ENCODE measurements at regions not wholly inside any gene's neighbourhood (a gene's known extent, or its start where the extent isn't known, plus 50 kb on each side); places are given as distances from the start of the nearest gene placed in this dataset.
A peak's percentile ranks its signal among the peaks of the same experiment; 100 is the strongest.
"Not testable (repeated sequence)": the region's sequence is repeated elsewhere in the genome, so short reads cannot be mapped to it uniquely, and the experiment has no call there.

GRCh38 chr12:100083308-100083707, 59.4 kb downstream of the BLTP3B start:
- no peak for DNase-seq

GRCh38 chr12:100078777-100079176, 63.9 kb downstream of the BLTP3B start:
- not testable (repeated sequence) for DNase-seq

DNA sequence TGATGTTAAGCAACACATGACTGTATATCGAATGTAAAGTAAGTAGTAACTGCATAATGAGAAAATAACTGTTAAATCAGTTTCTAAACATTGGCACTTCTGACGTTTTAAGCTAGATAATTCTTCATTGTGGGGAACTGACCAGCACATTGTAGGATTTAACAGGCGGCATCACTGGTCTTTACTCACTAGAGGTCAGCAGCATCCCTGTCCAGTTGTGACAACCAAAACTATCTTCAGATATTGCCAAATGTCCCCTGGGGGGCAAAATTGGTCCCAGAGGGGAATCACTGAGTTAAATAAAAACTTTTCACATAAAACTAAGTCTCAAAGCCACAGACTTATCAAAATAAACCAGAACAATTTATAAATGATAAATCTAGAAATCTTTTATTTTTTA, 65.3 kb downstream of the BLTP3B start:
- DNase-seq = peak; percentile 2

DNA sequence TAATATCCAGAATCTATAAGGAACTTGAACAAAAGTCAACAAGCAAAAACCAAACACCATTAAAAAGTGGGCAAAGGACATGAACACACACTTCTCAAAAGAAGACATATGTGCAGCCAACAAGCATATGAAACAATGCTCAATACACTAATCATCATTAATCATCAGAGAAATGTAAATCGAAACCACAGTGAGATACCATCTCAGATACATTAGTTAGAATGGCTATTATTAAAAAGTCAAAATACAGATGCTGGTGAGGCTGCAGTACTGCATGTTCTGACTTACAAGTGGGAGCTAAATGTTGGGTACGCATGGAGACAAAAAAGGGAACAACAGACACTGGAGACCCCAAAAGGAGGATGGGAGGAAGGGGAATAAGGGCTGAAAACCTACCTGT, 67.1 kb downstream of the BLTP3B start:
- no peak for DNase-seq

GRCh38 chr12:100069795-100070194, 72.9 kb downstream of the BLTP3B start:
- DNase-seq = no peak

GRCh38 chr12:100068305-100068704, 74.4 kb downstream of the BLTP3B start:
- no peak for DNase-seq

GRCh38 chr12:100061814-100062213, 77.1 kb upstream of the ANKS1B start:
- DNase-seq = peak; percentile 9

DNA sequence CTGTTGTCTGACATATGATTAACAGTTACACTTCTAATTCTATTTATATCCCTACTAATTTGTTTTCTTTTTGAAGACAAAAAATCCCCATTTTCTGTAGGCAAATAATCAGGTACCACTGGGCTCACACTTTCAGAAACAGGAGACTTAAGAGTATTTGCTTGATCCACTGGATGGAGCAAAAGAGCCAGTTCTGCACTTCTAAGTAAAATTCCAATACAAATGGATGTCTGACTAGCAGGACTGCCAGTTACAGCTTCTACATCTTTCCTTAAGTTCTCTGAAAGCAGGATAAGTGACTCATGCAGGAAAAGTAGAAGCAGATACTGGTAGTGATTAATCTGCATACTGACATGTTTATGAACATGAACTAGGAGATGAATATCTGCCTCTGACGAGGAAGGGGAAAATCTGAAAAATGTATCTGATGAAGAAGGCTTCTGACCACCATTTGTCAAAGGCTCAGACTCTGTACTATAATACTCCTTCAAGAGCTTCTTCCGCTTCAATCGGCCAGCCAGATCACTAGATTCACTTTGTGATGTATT, 73.8 kb upstream of the ANKS1B start:
- peak; percentile 96 for DNase-seq

DNA sequence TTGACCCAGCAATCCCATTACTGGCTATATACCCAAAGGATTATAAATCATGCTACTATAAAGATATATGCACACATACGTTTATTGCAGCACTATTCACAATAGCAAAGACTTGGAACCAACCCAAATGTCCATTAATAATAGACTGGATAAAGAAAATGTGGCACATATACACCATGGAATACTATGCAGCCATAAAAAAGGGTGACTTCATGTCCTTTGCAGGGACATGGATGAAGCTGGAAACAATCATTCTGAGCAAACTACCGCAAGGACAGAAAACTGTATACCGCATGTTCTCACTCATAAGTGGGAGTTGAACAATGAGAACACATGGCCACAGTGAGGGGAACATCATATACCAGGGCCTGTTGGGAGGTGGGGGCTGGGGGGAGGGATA, 61.5 kb upstream of the ANKS1B start:
- not testable (repeated sequence) for DNase-seq

DNA sequence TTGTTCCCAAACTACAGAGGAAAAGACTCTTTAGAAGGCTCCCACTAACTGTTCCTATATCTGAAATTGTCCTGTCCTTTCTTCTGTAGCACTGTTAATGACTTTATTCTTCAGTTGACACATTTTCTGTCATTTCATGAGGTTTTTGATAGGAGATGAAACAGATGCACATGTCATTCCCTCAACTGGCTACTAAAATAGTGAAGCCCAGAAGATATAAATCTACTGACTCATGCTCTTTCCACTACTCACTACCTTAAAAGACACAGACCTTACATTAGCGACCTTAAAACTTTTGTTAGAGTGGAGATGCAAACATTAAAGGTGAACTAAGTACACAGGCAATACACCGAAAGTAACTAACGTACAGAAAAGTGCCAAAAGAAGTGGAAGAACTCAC, 59.5 kb upstream of the ANKS1B start:
- DNase-seq = no peak

DNA sequence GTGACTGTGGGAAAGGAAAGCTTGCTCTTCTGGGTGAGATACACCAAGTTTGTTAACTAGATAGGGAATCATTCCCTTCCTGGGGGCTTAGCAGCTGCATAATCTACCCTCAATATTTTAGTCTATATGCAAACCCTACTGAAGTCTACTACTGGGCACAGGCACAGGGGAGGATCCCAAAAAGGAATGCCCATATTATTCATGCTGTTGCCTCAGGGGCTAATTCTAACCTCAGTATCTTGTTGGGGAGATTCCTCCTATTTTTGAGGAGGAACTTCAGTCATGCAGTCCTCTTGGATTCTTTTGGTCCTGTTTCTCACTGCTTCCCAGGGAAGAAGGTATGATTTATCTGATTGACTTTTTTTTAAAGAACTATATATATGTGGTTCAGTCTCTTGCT, 58.9 kb upstream of the ANKS1B start:
- no peak for DNase-seq
